ENCODE measurements at regions not wholly inside any gene's neighbourhood (a gene's known extent, or its start where the extent isn't known, plus 50 kb on each side); places are given as distances from the start of the nearest gene placed in this dataset.

DNA sequence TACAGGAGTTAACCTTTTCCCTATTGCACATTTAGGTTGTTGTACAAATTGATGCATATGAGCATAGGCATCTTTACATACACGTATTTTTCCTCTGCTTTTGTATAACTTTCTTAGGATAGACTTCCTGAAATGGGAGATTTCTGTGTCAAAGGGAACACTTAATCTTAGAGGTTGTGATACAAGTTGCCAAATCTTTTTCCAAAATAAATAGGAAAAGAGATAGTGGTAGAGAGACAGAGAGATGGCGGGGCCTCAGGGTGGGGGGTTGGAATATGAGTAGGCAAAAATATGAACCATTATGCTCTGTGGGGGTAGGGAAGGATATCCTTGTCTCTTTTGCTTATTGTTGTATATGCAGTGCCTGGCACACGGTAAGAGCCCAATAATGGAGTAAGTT is 70.7 kb upstream of the UBE2E1 start:
- intact Hi-C loops (cut with DNase I), result no loop called here
- DNase-seq, result no peak

- DNase-seq, result peak in 2 of 42 donors; percentile 12 to 15
- intact Hi-C loops (cut with DNase I), result no loop called here
These were observed 70.0 kb upstream of the UBE2E1 start for GRCh38 chr3:23735535-23736326.

DNA sequence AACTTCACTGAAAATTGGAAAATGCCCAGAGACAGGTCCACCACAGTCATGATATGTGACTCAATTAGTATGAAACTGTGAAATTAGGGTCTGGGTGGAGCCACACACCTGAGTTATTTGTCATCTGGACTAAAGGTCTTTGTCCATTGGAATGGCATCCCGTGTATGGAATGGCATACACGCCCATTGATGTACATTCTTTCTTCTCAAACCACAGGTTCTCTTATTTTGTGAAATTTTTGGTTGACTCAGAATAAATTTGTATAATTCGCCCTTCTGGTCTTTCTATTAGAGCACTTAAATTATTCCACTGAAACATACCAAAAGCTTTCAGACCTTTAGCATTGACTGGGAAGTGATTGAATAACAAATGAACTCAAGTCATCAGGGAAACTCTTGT is 66.8 kb upstream of the UBE2E1 start:
- intact Hi-C loops (cut with DNase I), result no loop called here
- DNase-seq, result no peak

DNA sequence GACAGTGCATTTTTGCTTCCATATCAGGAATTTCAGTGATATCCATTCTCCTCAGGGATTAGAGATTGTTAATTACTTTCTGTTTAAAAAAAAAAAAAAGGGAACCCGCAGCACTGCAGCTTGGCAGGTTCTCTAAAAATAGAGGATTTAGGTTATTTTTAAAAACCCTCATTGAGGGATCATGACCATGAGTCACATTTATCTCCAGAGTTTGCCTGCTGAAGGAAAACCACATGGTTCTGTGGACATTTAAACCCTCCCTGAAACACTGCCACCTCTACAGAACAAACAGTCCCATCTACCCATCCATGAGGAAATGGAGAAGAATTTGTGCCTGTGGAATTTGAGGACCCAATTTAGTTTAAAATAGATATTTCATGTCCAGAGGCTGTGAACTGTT is 66.2 kb upstream of the UBE2E1 start:
- intact Hi-C loops (cut with DNase I), result no loop called here
- no peak for DNase-seq

DNA sequence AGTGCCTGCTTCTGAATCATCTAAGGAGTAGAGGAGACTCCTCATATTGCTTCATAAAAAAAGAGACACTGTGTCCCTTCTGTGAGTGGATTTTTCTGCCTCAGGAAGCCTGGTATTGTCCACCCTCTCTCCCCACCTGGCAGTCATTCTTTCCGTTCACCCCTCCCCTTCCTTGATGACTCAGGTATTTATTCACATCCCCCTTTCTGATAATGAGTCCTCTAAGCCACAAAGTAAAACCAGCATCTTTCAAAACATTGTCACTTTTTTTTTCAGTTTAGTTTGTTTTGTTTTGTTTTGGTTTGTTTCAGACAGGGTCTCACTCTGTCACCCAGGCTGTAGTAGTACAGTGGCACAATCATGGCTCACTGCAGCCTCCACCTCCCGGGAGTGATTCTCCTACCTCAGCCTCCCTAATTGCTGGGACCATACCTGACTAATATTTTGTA is 65.2 kb upstream of the UBE2E1 start:
- intact Hi-C loops (cut with DNase I), result no loop called here
- DNase-seq, result no peak

DNA sequence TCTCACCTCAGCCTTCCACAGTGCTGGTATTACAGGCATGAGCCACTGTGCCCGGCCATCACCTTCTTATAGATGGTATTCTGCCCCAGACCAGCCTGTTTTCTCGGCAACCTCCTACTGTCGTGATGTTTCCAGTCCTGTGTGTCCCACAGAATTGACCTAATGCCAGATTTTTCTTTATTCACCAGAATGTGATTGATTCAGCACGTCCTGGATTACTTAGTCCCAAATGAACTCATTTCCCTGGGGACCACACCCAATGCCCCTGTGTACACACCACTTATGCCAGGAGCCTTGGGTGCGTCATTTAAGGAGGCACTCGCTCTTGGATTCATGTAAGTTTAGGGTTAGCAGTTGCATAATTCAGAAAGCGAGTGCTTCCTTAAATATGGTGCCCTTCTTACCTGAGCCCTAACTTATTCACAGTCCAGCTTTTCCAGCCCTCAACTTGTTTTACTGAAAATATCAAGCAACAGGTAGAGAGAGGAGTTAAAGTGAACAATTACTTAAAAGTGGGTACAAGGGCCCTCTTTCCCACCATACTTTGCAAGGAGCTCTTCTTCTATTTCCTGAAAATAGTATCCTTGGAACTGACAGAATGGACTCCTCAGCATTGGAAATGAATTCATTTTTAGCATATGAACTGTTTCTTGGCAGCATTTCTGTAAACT is 64.6 kb upstream of the UBE2E1 start:
- intact Hi-C loops (cut with DNase I), result no loop called here
- no peak for DNase-seq

GRCh38 chr3:23743141-23743784 is 62.5 kb upstream of the UBE2E1 start:
- DNase-seq, result peak in 1 of 42 donors; percentile 6
- intact Hi-C loops (cut with DNase I), result no loop called here

DNA sequence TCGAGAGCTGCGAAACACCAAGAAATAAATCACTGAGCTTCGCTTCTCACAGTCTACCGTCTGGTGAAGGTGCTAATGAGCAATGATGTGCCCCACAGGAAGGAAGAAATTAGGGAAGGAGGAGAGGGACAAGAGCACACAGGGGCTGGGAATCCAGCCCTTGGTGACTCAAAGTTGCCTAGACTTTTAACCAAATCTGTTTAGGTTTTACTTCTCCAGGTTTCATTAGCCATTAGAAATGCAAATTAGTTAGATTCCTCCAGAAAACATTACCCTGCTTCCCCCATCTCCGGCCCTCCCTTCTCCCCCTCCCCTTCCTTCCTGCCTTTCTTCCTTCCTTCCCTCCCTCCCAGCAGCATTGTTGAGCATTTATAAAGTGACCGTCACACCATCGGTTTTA is 59.3 kb upstream of the UBE2E1 start:
- DNase-seq, result no peak
- intact Hi-C loops (cut with DNase I), result no loop called here

GRCh38 chr3:23747841-23748240 is 57.9 kb upstream of the UBE2E1 start:
- intact Hi-C loops (cut with DNase I), result no loop called here
- no peak for DNase-seq

- intact Hi-C loops (cut with DNase I), result no loop called here
These were observed 57.2 kb upstream of the UBE2E1 start for GRCh38 chr3:23748398-23749110.

DNA sequence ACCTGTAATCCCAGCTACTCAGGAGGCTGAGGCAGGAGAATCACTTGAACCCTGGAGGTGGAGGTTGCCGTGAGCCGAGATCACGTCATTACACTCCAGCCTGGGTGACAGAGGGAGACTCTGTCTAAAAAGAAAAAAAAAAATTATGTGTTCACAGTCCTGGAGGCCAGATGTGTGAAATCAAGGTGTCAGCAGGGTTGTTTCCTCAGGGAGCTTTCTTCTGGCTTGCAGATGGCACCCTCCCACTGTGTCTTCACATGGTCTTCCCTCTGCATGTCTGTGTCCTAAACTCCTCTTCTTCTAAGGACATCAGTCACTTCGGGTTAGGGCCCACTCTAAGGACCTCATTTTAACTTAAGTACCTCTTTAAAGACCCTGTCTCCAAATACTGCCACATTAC is 56.1 kb upstream of the UBE2E1 start:
- intact Hi-C loops (cut with DNase I), result no loop called here
- peak in 1 of 42 donors; percentile 12 for DNase-seq

More at GRCh38 chr3:23748398-23749110, 57.2 kb upstream of the UBE2E1 start:
- DNase-seq, result peak in 4 of 42 donors; percentile 12 to 27 (median 20)

DNA sequence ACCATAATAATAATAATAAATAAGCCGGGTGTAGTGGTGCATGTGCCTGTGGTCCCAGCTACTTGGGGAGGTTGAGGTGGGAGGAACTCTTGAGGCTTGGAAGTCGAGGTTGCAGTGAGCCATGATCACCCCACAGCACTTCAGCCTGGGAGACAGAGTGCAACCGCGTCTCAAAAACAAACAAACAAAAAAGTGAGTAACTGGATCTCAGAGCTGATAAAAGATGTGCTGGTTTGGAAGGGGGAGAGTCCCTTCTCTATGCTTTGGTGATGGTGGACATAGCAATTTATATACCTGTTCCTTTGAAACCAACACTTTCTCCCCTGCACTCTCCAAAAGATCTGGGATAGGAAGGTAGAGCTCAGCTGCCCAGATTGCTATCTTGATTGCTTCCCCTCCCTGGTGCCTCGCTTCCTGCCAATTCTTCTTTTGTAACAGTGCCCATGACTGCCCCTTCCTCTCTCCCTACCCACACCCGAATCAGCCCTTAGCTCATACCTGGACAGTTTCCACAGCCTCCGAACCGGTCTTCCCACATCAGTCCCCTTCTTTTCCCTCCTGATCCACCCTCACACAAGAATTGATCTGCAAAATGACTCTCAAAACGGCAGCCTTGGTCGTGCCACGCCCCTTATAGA is 55.1 kb upstream of the UBE2E1 start:
- DNase-seq, result peak in 1 of 42 donors; percentile 25
- intact Hi-C loops (cut with DNase I), result no loop called here

DNA sequence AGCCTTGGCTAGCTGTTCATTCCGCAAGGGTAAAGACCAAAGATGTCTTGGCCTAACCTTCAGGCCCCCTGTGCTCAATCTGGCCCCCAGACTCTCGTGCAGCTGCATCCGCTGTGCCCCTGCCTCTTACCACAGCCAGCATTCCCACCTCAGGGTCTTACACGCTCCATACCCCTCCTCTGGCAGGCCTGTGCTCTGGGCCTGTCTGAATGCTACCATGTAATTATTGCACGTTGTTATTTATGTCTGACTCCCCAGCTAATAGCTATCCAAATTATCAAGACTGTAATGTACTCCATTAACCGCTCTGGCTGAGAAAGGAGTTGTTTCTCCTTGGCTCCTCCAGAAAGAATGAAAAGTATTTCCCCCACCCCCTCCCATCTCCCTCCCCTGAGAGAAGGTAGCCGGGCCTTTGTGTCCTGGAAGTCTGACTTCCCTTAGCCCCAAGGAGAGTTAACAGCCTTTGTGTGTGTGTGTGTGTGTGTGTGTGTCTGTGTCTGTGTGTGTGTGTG is 54.5 kb upstream of the UBE2E1 start:
- no peak for DNase-seq
- intact Hi-C loops (cut with DNase I), result no loop called here

- intact Hi-C loops (cut with DNase I), result no loop called here
- peak in 1 of 42 donors; percentile 16 for DNase-seq
These were observed 53.6 kb upstream of the UBE2E1 start for GRCh38 chr3:23752126-23752525.

DNA sequence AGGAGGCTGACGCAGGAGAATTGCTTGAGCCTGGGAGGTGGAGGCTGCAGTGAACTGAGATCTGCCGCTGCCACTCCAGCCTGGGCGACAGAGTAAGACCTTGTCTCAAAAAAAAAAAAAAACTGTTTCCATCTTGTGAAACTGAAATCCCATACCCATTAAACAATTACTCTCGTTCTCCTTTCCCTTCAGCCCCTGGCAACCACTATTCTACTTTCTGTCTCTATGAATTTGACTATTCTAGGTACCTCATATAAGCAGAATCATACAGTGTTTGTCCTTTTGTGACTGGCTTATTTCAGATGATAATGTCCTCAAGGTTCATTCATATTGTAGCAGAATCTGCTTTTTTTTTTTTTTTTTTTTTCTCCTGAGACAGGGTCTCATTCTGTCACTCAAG is 51.5 kb upstream of the UBE2E1 start:
- DNase-seq, result no peak
- intact Hi-C loops (cut with DNase I), result no loop called here
